Epithelial cell of esophagus (primary cell): ENCODE measurements at regions not wholly inside any gene's neighbourhood (a gene's known extent, or its start where the extent isn't known, plus 50 kb on each side); places are given as distances from the start of the nearest gene placed in this dataset.
"Not testable (repeated sequence)": the region's sequence is repeated elsewhere in the genome, so short reads cannot be mapped to it uniquely, and the experiment has no call there.

Source experiments
- DNase-seq: peaks from one replicate; pipeline ENCODE4 v3.0.0; 2010; ENCODE audit warnings: low read depth
- H3K4me3 ChIP-seq: 2 replicates; pipeline ENCODE4 v1.5.1; 2011; ENCODE audit warnings: mild to moderate bottlenecking, low read length, control low read depth
- TF ChIP-seq, protein P1 (sequence below): IDR thresholded peaks from 2 replicates; pipeline ENCODE4 v1.5.1; 2011; ENCODE audit warnings: low read depth, mild to moderate bottlenecking, low read length, control low read depth, inconsistent platforms; ENCODE audit not compliant: insufficient read depth; ENCODE audit errors: missing control alignments

- no peak overlapping the region for H3K4me3 ChIP-seq
- DNase-seq = no peak
- TF ChIP-seq, protein P1, sequence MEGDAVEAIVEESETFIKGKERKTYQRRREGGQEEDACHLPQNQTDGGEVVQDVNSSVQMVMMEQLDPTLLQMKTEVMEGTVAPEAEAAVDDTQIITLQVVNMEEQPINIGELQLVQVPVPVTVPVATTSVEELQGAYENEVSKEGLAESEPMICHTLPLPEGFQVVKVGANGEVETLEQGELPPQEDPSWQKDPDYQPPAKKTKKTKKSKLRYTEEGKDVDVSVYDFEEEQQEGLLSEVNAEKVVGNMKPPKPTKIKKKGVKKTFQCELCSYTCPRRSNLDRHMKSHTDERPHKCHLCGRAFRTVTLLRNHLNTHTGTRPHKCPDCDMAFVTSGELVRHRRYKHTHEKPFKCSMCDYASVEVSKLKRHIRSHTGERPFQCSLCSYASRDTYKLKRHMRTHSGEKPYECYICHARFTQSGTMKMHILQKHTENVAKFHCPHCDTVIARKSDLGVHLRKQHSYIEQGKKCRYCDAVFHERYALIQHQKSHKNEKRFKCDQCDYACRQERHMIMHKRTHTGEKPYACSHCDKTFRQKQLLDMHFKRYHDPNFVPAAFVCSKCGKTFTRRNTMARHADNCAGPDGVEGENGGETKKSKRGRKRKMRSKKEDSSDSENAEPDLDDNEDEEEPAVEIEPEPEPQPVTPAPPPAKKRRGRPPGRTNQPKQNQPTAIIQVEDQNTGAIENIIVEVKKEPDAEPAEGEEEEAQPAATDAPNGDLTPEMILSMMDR = no peak
Measured at GRCh38 chr12:16788506-16789203, 182.7 kb upstream of the LMO3 start.

GRCh38 chr12:16785953-16786352 is 180.0 kb upstream of the LMO3 start:
- no peak overlapping the region for H3K4me3 ChIP-seq
- TF ChIP-seq, protein P1 = no peak
- DNase-seq = no peak

DNA sequence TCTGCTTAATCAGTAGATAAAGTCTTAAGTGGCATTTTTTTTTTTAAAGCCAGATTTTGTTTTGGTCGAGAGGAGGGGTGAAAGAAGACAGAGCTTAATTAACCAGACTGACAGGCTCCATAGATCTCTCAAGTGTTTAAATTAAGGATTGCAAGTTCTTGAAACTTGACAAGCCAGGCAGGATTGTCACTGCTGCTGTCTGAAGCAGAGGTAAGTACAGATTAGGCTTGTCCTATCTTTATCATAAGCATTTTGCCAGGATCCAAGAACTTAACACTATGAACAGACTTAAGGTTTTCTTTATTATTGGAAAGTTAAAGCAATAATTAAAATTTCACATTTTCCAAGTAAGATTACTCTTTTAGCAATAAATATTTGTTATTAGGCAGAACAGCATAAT is 179.6 kb upstream of the LMO3 start:
- H3K4me3 ChIP-seq = no peak overlapping the region
- DNase-seq = no peak
- TF ChIP-seq, protein P1 = no peak

DNA sequence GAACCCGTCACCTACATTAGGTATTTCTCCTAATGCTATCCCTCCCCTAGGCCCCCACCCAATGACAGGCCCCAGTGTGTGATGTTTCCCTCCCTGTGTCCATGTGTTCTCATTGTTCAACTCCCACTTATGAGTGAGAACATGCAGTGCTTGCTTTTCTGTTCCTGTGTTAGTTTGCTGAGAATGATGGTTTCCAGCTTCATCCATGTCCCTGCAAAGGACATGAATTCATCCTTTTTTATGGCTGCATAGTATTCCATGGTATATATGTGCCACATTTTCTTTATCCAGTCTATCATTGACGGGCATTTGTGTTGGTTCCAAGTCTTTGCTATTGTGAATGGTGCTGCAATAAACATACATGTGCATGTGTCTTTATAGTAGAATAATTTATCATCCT is 163.2 kb upstream of the LMO3 start:
- not testable (repeated sequence) for DNase-seq

DNA sequence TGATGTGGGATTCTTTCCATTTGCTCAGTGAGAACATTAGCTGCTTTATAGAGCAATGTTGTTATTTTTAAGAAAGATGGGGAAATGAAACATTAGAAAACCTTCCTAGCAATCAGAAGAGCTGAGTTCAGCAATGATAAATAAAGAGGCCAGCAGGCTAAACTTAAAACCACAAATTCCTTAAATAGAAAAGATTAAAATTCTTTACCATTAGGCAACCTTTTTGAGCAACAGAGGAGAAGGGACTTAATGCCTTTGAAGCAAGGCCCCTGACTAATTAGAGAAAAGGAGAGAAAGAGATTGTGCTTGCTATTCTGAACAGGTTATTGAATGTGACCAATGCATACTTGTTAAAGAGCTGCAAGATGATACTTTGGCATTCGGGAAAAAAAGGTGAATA is 160.8 kb upstream of the LMO3 start:
- no peak overlapping the region for H3K4me3 ChIP-seq
- DNase-seq = no peak
- TF ChIP-seq, protein P1 = no peak

More for the DNA sequence above, 163.2 kb upstream of the LMO3 start:
- not testable (repeated sequence) for H3K4me3 ChIP-seq

DNA sequence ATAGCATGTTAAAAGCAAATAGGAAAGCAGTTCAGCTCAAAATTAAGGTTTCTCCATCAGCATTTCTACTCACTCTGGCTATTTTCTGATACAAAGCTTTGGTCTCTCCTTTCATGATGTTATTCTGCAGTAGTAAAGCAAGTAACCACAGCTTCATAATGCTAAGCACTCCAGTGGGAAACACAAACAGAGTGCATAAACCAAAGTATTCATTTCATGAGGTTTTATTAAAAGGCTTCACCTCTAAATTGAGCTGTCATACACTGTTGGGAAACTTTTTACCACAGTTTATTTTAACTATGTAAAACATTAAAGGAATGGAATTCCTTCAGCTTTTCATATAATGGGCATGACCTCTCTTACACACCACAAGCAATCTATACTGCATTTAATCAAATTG is 157.9 kb upstream of the LMO3 start:
- no peak overlapping the region for H3K4me3 ChIP-seq
- DNase-seq = no peak
- TF ChIP-seq, protein P1 = no peak

DNA sequence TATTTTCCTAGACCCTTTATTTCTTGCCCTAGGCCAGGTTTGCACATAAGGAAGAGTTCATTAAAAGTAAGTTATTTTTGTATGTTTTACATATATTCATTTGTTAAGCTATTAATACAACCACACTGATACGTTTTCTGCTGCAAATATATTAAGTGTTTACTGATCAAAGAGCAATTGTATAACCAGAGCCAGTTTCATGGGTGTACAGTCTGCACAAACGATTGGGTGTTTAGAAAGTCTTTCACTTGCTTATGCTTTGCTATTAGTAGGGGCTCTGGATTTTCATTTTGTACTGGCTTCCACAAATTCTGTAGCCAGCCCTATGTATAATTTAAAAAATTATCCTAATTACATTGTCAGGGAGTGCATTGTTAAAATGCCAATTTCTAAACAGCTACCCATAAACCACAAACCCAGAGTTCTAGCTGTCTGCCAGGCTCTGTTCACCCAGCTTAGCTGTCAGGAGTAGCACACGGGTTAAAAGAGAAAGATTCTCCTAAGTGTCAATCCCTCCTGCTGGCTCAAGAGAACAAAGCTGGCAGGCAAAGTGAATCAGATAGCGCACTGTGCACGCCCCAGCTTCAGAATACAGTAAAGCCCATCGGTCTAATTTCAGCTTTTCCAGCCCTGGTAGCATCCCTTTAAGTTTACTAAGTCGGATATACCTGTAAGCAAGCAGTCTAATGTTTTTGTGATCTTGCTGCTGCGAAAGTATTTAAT is 151.0 kb upstream of the LMO3 start:
- no peak overlapping the region for H3K4me3 ChIP-seq
- TF ChIP-seq, protein P1 = no peak
- DNase-seq = peak; percentile 0
